ENCODE measurements at regions not wholly inside any gene's neighbourhood (a gene's known extent, or its start where the extent isn't known, plus 50 kb on each side); places are given as distances from the start of the nearest gene placed in this dataset.

- DNase-seq, result no peak
- no peaks in the 10 kb centered on the region for H3K36me3 Mint-ChIP-seq (ENCODE audit: insufficient read depth)
- no peak overlapping the region for H3K27ac Mint-ChIP-seq
- no peak overlapping the region for H3K4me3 Mint-ChIP-seq
- H3K27me3 Mint-ChIP-seq, result peaks cover 29 to 43% of the 10 kb centered on the region in 2 donors
- no peaks in the 10 kb centered on the region for H3K4me1 Mint-ChIP-seq (ENCODE audit: low read depth in 2 of 2)
- ATAC-seq (replicated peaks), result no peak
- peaks cover 0 to 5% of the 10 kb centered on the region in 2 donors for H3K9me3 Mint-ChIP-seq
Observed at GRCh38 chr11:70689764-70690163, 291.4 kb downstream of the CTTN start.

GRCh38 chr11:70692131-70692530 is 293.8 kb downstream of the CTTN start:
- Mint-ChIP-seq H3K27ac (no peak overlapping the region), H3K4me1 (ENCODE audit: low read depth in 2 of 2) (no peaks in the 10 kb centered on the region), H3K4me3 (no peak overlapping the region), H3K9me3 (peaks cover 0 to 5% of the 10 kb centered on the region in 2 donors), H3K27me3 (peaks cover 28 to 55% of the 10 kb centered on the region in 2 donors), H3K36me3 (ENCODE audit: insufficient read depth) (no peaks in the 10 kb centered on the region)
- DNase-seq (no peak), ATAC-seq (replicated peaks) (no peak)

DNA sequence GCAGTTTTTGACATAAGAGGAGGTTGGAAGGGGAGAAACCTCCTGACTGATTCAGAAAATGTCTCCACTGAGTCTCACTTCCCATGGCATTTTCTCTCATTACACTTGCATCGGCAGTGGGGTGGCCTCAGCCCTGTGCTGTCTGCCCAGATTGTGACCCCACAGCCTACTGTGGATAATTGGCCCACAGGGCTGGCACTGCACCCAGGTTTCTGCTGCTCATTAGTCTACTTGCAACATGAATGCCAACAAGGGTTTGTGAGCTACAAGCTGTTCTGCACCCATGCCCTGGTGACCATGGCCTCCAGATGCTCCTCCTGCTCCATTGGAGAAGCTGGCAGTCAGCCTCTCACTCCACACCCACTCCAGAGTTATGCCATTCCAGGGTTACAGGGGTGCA is 296.0 kb downstream of the CTTN start:
- H3K27me3 Mint-ChIP-seq, result peaks cover 28 to 55% of the 10 kb centered on the region in 2 donors
- H3K36me3 Mint-ChIP-seq (ENCODE audit: insufficient read depth), result no peaks in the 10 kb centered on the region
- DNase-seq (no peak), ATAC-seq (replicated peaks) (no peak)
- H3K9me3 Mint-ChIP-seq, result peaks cover 0 to 5% of the 10 kb centered on the region in 2 donors
- H3K4me3 Mint-ChIP-seq, result no peak overlapping the region
- H3K4me1 Mint-ChIP-seq (ENCODE audit: low read depth in 2 of 2), result no peaks in the 10 kb centered on the region
- H3K27ac Mint-ChIP-seq, result no peak overlapping the region

DNA sequence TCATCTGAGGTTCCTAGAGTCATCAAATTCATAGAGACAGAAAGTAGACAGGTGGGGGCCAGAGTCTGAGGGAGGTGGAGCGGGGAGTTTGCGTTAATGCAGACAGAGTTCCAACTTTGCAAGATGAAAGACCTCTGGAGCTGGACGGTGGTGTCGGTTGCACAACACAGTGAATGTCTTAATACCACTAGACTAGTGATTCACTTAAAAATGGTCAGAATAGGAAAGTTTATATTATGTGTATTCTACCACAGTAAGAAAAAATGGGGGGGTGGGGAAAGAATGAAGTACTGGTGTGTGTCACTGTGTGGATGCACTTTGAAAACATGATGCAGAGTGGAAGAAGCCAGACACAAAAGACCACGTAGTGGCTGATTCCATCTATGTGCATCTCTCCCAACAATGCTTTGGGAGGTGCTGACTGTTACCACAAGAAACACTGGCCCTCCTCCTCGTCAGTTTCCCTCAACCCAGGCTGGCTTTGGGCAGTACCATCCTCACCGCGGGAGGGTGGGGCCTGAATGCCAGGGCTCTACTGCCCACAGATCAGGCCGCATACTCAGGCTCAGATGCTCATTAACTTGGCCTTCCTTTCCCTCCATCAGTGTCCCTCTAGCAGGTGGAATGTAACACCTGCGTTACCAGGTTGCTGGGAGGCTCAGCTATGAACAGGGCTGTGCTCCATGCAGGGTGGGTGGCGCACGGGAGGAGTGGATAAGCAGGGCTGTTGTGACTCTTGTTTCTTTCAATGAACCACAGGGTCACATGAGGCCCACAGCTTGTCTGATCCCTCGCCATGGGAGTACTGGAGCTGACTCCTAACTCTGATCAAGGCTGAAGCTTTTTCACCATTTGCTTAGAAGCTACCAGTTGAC is 297.0 kb downstream of the CTTN start:
- H3K27ac Mint-ChIP-seq, result no peak overlapping the region
- ATAC-seq (replicated peaks) (no peak), DNase-seq (no peak)
- peaks cover 28 to 48% of the 10 kb centered on the region in 2 donors for H3K27me3 Mint-ChIP-seq
- H3K4me3 Mint-ChIP-seq, result no peak overlapping the region
- no peaks in the 10 kb centered on the region for H3K4me1 Mint-ChIP-seq (ENCODE audit: low read depth in 2 of 2)
- no peaks in the 10 kb centered on the region for H3K36me3 Mint-ChIP-seq (ENCODE audit: insufficient read depth)
- no peaks in the 10 kb centered on the region for H3K9me3 Mint-ChIP-seq

GRCh38 chr11:70696076-70696475 is 297.7 kb downstream of the CTTN start:
- no peaks in the 10 kb centered on the region for H3K4me1 Mint-ChIP-seq (ENCODE audit: low read depth in 2 of 2)
- no peaks in the 10 kb centered on the region for H3K9me3 Mint-ChIP-seq
- H3K27ac Mint-ChIP-seq, result no peak overlapping the region
- H3K27me3 Mint-ChIP-seq, result peaks cover 28 to 43% of the 10 kb centered on the region in 2 donors
- no peak overlapping the region for H3K4me3 Mint-ChIP-seq
- no peaks in the 10 kb centered on the region for H3K36me3 Mint-ChIP-seq (ENCODE audit: insufficient read depth)
- no peak for ATAC-seq (replicated peaks)
- DNase-seq, result no peak

- Mint-ChIP-seq H3K4me3 (no peak overlapping the region), H3K4me1 (ENCODE audit: low read depth in 2 of 2) (no peaks in the 10 kb centered on the region), H3K27ac (no peak overlapping the region), H3K27me3 (peaks cover 28 to 40% of the 10 kb centered on the region in 2 donors), H3K9me3 (no peaks in the 10 kb centered on the region), H3K36me3 (ENCODE audit: insufficient read depth) (no peaks in the 10 kb centered on the region)
- DNase-seq, result no peak
- no peak for ATAC-seq (replicated peaks)
Observed at GRCh38 chr11:70696564-70696963, 298.2 kb downstream of the CTTN start.

DNA sequence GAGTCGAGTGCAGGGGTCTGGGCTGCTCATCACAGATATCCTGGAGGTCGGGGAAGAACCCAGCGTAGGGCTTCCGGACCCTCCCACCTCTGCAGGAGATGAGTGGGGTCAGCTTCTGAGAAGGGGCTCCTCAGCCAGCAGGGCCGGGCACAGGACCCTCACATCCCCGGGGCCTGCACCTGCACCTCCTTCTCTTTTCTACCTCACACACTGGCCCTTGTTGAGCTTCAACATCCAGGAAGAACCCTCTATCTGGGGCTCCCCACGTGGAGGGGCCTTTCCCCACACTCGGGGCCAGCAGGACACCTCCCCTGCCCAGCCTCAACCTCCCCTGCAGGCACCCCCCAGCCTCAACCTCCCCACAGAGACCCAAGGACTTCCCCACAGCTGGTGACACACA is 299.4 kb downstream of the CTTN start:
- Mint-ChIP-seq H3K27me3 (peaks cover 28 to 40% of the 10 kb centered on the region in 2 donors), H3K4me3 (no peak overlapping the region), H3K36me3 (ENCODE audit: insufficient read depth) (no peaks in the 10 kb centered on the region), H3K4me1 (ENCODE audit: low read depth in 2 of 2) (no peaks in the 10 kb centered on the region), H3K9me3 (no peaks in the 10 kb centered on the region), H3K27ac (no peak overlapping the region)
- no peak for ATAC-seq (replicated peaks)
- no peak for DNase-seq

DNA sequence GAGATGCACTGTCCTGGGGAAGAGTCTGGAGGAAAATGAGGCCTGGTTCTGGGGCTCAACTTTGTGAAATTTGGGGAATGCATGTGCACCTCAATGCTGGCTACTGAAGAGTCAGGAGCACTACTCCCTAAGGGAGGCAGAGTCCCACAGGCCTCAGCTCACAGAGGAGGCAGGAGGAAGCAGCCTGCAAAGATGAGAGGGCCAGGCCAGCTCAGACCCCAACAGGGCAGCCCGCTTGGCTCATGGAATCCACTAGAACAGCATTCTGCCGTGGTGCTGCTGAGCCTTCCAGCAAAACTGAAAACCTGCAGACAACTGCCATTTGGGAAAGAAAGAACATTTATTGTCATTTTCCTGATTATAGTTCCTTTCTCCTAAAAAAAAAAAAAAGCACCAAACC is 300.5 kb downstream of the CTTN start:
- Mint-ChIP-seq H3K27ac (no peak overlapping the region), H3K4me1 (ENCODE audit: low read depth in 2 of 2) (no peaks in the 10 kb centered on the region), H3K4me3 (no peak overlapping the region), H3K9me3 (no peaks in the 10 kb centered on the region), H3K27me3 (peaks cover 17 to 29% of the 10 kb centered on the region in 2 donors), H3K36me3 (ENCODE audit: insufficient read depth) (no peaks in the 10 kb centered on the region)
- ATAC-seq (replicated peaks) (no peak), DNase-seq (no peak)

DNA sequence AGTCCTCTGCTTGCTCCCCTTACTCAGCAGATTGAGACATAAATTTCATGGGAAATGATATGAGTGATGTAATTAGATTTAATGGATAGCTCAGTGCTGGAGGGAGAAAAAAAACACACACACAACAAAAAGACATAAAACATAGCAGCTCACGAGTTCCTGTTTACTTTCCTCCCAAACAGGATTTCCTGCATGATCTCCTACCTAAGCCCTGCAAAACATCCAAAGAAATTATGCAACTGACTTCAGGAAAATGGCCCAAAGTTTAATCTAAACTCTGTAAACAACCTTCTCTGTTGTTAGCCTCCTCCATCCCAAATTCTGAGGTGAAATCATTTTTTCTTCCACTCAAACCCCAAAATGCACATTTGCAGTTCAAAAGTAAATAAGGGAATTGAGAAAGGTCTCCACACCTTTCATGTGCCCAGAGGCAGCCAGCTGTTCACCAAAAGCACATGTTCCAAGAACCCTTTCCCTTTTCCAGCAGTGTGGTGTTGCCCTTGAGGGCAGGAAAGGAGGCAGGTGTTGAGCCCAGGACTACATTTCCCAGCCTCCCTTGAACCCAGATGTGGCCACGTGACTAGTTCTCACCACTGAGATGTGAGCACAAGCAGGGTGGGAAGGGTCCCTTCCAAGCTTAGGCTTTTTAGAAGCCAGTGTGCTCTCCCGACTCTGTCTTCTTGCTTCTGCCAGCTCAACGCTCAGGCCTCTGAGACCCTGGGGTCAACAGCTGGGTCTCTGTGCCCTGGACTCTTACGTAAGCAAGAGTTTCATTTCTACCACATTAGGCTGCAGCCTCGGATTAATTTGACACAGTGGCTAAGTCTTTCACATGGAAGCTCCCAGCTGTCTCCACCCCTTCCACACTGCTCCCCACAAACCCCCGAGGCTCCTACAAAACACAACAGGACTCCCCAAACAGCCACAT is 301.2 kb downstream of the CTTN start:
- Mint-ChIP-seq H3K36me3 (ENCODE audit: insufficient read depth) (no peaks in the 10 kb centered on the region), H3K9me3 (peaks cover 0 to 1% of the 10 kb centered on the region in 2 donors), H3K4me3 (no peak overlapping the region), H3K27ac (no peak overlapping the region), H3K27me3 (peaks cover 15 to 22% of the 10 kb centered on the region in 2 donors), H3K4me1 (ENCODE audit: low read depth in 2 of 2) (no peaks in the 10 kb centered on the region)
- ATAC-seq (replicated peaks) (no peak), DNase-seq (no peak)

- DNase-seq (no peak), ATAC-seq (replicated peaks) (no peak)
- H3K9me3 Mint-ChIP-seq, result peaks cover 0 to 1% of the 10 kb centered on the region in 2 donors
- no peak overlapping the region for H3K4me3 Mint-ChIP-seq
- H3K27ac Mint-ChIP-seq, result no peak overlapping the region
- peaks cover 10 to 13% of the 10 kb centered on the region in 2 donors for H3K27me3 Mint-ChIP-seq
- H3K36me3 Mint-ChIP-seq (ENCODE audit: insufficient read depth), result no peaks in the 10 kb centered on the region
- no peaks in the 10 kb centered on the region for H3K4me1 Mint-ChIP-seq (ENCODE audit: low read depth in 2 of 2)
Observed at GRCh38 chr11:70700453-70700852, 302.1 kb downstream of the CTTN start.

DNA sequence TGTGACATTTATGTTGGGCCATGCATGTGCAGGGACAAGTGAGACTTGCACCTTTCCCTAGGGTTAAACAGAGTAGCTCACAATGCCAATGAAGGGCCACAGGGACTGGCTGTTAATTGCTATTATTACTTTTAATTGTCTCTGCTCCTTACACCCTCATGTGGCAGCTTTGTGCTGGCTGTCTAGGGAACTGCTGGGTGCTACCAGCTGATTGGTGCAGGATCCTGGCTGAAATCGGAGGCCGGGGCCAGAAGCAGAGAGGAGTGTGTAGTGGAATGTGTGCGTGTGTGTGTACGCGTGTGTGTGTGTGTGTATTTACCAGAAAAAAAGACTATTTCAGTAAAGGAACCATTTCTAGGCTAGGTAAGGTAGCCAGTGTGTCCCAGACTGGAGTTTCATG is 302.5 kb downstream of the CTTN start:
- H3K9me3 Mint-ChIP-seq, result peaks cover 0 to 1% of the 10 kb centered on the region in 2 donors
- DNase-seq (no peak), ATAC-seq (replicated peaks) (no peak)
- H3K27me3 Mint-ChIP-seq, result peaks cover 10 to 11% of the 10 kb centered on the region in 2 donors
- no peaks in the 10 kb centered on the region for H3K4me1 Mint-ChIP-seq (ENCODE audit: low read depth in 2 of 2)
- no peak overlapping the region for H3K4me3 Mint-ChIP-seq
- no peaks in the 10 kb centered on the region for H3K36me3 Mint-ChIP-seq (ENCODE audit: insufficient read depth)
- no peak overlapping the region for H3K27ac Mint-ChIP-seq

- H3K27ac Mint-ChIP-seq, result no peak overlapping the region
- H3K27me3 Mint-ChIP-seq, result peaks cover 1% of the 10 kb centered on the region in 2 donors
- no peak overlapping the region for H3K4me3 Mint-ChIP-seq
- no peak for ATAC-seq (replicated peaks)
- H3K4me1 Mint-ChIP-seq (ENCODE audit: low read depth in 2 of 2), result no peaks in the 10 kb centered on the region
- H3K36me3 Mint-ChIP-seq (ENCODE audit: insufficient read depth), result no peaks in the 10 kb centered on the region
- H3K9me3 Mint-ChIP-seq, result peaks cover 0 to 1% of the 10 kb centered on the region in 2 donors
- DNase-seq, result no peak
Observed at GRCh38 chr11:70702040-70702648, 303.8 kb downstream of the CTTN start.

Data from effector memory CD8-positive, alpha-beta T cell (primary cell).